ENCODE measurements at regions not wholly inside any gene's neighbourhood (a gene's known extent, or its start where the extent isn't known, plus 50 kb on each side); places are given as distances from the start of the nearest gene placed in this dataset.

DNA sequence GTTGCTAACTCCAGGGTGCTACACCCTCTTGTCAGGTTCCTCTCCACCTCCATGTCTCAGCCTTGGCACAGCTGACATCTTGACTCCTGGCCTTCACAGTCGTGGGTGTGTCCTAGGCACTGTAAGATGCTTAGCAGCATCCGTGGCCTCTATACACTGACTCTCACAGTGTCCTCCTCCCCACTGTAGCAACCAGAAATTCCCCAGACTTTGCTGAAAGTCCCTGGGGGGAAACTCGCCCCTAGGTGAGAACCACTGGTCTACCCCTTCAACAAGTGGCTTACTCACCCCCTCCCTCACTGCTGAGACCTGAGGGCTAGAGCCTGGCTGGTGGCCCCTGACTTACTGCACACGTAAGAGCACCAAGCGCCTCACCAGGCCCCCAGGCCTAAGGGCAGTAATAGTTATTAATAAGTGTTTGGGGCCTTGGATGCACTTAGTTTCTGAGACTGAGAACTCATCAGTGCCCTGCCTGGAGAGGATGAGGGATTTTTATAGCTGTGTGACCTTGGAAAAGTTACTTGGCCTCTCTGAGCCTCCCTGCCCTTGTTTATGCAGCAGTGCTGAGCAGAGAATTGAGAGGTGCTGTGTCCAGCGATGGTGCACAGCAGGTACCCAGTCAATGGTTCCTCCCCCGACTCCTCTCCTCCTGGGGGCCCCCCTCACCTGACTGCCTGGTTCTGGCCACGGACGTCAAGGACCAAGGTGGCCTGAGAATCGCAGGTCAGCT, 67.1 kb downstream of the RMI2 start:
- Histone ChIP-seq H3K27ac (ENCODE audit: control insufficient read depth, insufficient read depth) (no peak overlapping the region), H3K27me3 (replicated peaks in 1 of 2; ENCODE audit: control insufficient read depth in 2 of 2, insufficient read depth in 2 of 2, low read length in 1 of 2) (no peaks in the 10 kb centered on the region), H3K4me2 (ENCODE audit: control insufficient read depth, insufficient read depth) (no peak overlapping the region), H3K9me3 (replicated peaks; ENCODE audit: control insufficient read depth, insufficient read depth, low read length) (no peaks in the 10 kb centered on the region), H2AFZ (ENCODE audit: control insufficient read depth, low read depth, low read length) (no peak overlapping the region), H4K20me1 (ENCODE audit: control insufficient read depth, insufficient read depth) (no peaks in the 10 kb centered on the region), H3K4me3 (no peak overlapping the region), H3K9ac (ENCODE audit: control insufficient read depth, insufficient read depth, low read length) (no peak overlapping the region), H3K36me3 (ENCODE audit: control insufficient read depth in 2 of 2, insufficient read depth in 2 of 2, low read length in 1 of 2) (no peaks in the 10 kb centered on the region), H3K79me2 (ENCODE audit: control insufficient read depth, insufficient read depth, low read length) (no peaks in the 10 kb centered on the region), H3K4me1 (ENCODE audit: control insufficient read depth, insufficient read depth, low read length) (no peaks in the 10 kb centered on the region; the same call in 1 of the 2 replicates)
- ChIA-PET SMC1A (ENCODE audit: uncharacterized antibody, unreplicated experiment) (interaction anchor here (0.6 to 2.2 kb wide), 6 partner anchors 10 to 229 kb away, joined by 3 to 8 read pairs (median 6); no protein-coding TSS in a partner anchor), RAD21 (ENCODE audit: unreplicated experiment) (interaction anchor here (1.5 to 2.6 kb wide), 3 partner anchors 13 to 169 kb away, joined by 4 to 7 read pairs (median 7); no protein-coding TSS in a partner anchor), POLR2A (interaction anchor here (0.6 to 1.3 kb wide), 5 partner anchors 11 to 397 kb away, joined by 3 to 6 read pairs (median 3); no protein-coding TSS in a partner anchor), CTCF (interaction anchor here (0.9 to 7.1 kb wide), 6 partner anchors 13 to 301 kb away, joined by 3 to 82 read pairs (median 4); no protein-coding TSS in a partner anchor)
- BruUV-seq (replicated peaks) = no TSS peak
- TF ChIP-seq SIN3A (IDR thresholded peaks at IDR 0.05; ENCODE audit: low read depth, low read length) (no peak), MEF2B (IDR thresholded peaks at IDR 0.05; ENCODE audit: partially characterized antibody, poor library complexity, severe bottlenecking) (peak; percentile 92), IKZF1 (conservative IDR thresholded peaks at IDR 0.05) (peak; percentile 35; the same call in 1 of the 2 replicates), IKZF2 (IDR thresholded peaks at IDR 0.05) (peak in 1 of 2 experiments; percentile 17; a peak in 1 of 4 replicates), SREBF1 (IDR thresholded peaks at IDR 0.05; ENCODE audit: low read length) (no peak), MTA2 (IDR thresholded peaks at IDR 0.05; ENCODE audit: low read depth) (peak; percentile 40; the same call in 1 of the 2 replicates), EP300 (IDR thresholded peaks at IDR 0.05; ENCODE audit: borderline replicate concordance in 1 of 2, control insufficient read depth in 1 of 2, low read depth in 2 of 2, low read length in 2 of 2) (peak in 1 of 2 experiments; percentile 32; a peak in 1 of 4 replicates), NR2F1 (conservative IDR thresholded peaks at IDR 0.05) (peak; percentile 24; the same call in 1 of the 2 replicates), SMARCA5 (IDR thresholded peaks at IDR 0.05) (peak; percentile 92), ZNF217 (IDR thresholded peaks at IDR 0.05) (peak; percentile 79), GATAD2B (conservative IDR thresholded peaks at IDR 0.05; ENCODE audit: low read depth) (0 out of 2 replicates have a peak, but pooled peaks have one; percentile 54)
- TF ChIP-seq, protein P1, sequence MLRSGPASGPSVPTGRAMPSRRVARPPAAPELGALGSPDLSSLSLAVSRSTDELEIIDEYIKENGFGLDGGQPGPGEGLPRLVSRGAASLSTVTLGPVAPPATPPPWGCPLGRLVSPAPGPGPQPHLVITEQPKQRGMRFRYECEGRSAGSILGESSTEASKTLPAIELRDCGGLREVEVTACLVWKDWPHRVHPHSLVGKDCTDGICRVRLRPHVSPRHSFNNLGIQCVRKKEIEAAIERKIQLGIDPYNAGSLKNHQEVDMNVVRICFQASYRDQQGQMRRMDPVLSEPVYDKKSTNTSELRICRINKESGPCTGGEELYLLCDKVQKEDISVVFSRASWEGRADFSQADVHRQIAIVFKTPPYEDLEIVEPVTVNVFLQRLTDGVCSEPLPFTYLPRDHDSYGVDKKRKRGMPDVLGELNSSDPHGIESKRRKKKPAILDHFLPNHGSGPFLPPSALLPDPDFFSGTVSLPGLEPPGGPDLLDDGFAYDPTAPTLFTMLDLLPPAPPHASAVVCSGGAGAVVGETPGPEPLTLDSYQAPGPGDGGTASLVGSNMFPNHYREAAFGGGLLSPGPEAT (IDR thresholded peaks at IDR 0.05; ENCODE audit: low read depth) = peak; percentile 25; the same call in 1 of the 2 replicates
- TF ChIP-seq, protein P2, sequence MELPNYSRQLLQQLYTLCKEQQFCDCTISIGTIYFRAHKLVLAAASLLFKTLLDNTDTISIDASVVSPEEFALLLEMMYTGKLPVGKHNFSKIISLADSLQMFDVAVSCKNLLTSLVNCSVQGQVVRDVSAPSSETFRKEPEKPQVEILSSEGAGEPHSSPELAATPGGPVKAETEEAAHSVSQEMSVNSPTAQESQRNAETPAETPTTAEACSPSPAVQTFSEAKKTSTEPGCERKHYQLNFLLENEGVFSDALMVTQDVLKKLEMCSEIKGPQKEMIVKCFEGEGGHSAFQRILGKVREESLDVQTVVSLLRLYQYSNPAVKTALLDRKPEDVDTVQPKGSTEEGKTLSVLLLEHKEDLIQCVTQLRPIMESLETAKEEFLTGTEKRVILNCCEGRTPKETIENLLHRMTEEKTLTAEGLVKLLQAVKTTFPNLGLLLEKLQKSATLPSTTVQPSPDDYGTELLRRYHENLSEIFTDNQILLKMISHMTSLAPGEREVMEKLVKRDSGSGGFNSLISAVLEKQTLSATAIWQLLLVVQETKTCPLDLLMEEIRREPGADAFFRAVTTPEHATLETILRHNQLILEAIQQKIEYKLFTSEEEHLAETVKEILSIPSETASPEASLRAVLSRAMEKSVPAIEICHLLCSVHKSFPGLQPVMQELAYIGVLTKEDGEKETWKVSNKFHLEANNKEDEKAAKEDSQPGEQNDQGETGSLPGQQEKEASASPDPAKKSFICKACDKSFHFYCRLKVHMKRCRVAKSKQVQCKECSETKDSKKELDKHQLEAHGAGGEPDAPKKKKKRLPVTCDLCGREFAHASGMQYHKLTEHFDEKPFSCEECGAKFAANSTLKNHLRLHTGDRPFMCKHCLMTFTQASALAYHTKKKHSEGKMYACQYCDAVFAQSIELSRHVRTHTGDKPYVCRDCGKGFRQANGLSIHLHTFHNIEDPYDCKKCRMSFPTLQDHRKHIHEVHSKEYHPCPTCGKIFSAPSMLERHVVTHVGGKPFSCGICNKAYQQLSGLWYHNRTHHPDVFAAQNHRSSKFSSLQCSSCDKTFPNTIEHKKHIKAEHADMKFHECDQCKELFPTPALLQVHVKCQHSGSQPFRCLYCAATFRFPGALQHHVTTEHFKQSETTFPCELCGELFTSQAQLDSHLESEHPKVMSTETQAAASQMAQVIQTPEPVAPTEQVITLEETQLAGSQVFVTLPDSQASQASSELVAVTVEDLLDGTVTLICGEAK (IDR thresholded peaks at IDR 0.05; ENCODE audit: borderline replicate concordance) = no peak
- WGBS (ENCODE audit: insufficient coverage, insufficient replicate concordance, low lambda C conversion rate, missing lambda C conversion rate) = 40% methylated on average over 10 of the region's 10 CpGs
- DNase-seq (ENCODE audit: low read depth, low spot score) (no peak), ATAC-seq (peak; percentile 77), FAIRE-seq (no peak)
- intact Hi-C loops (cut with micrococcal nuclease; ENCODE audit: unreplicated experiment) = no loop called here
- in situ Hi-C loops (cut with MboI) = loop anchor here (10.0 kb wide), 1 partner anchor 232 kb away; no protein-coding TSS in a partner anchor

All from GM12878 (cell line).